SU-DHL-6 (cell line): ENCODE measurements at regions not wholly inside any gene's neighbourhood (a gene's known extent, or its start where the extent isn't known, plus 50 kb on each side); places are given as distances from the start of the nearest gene placed in this dataset.

Source experiments
- H2AFZ ChIP-seq: fragments of 200-600 bp; sonication (generic); 2 replicates; pipeline ENCODE4 v1.6.1; 2014; ENCODE audit warnings: low read depth, mild to moderate bottlenecking, moderate library complexity, mixed read lengths, antibody characterized with exemption, low read length; ENCODE audit not compliant: severe bottlenecking
- H3F3A ChIP-seq: fragments of 200-600 bp; shearing (Covaris generic); 2 replicates; pipeline ENCODE4 v1.6.0; 2016; ENCODE audit warnings: antibody characterized with exemption, mild to moderate bottlenecking; ENCODE audit not compliant: insufficient read depth
- H3K27ac ChIP-seq: fragments of 200-600 bp; sonication (generic); 2 replicates; pipeline ENCODE4 v1.5.1; 2016; ENCODE audit warnings: low read depth, mild to moderate bottlenecking, low read length, moderate library complexity, mixed read lengths
- H3K27me3 ChIP-seq: fragments of 200-600 bp; sonication (generic), shearing (Covaris generic); 2 replicates; pipeline ENCODE4 v1.6.0; 2014; ENCODE audit warnings: mild to moderate bottlenecking, low read length
- H3K36me3 ChIP-seq: fragments of 200-600 bp; sonication (generic); 2 replicates; pipeline ENCODE4 v1.6.1; 2014; ENCODE audit warnings: mild to moderate bottlenecking, low read length, mixed read lengths
- H3K4me2 ChIP-seq: fragments of 300-600, 200-600 bp; shearing (Covaris generic), sonication (generic); 2 replicates; pipeline ENCODE4 v1.6.0; 2014; ENCODE audit warnings: low read length, low read depth, mild to moderate bottlenecking; ENCODE audit not compliant: poor library complexity, severe bottlenecking
- H3K4me3 ChIP-seq: fragments of 200-600 bp; sonication (generic); 2 replicates; pipeline ENCODE4 v1.5.1; 2014; ENCODE audit warnings: antibody characterized with exemption, low read length, mild to moderate bottlenecking, mixed read lengths; ENCODE audit not compliant: insufficient read depth, poor library complexity, severe bottlenecking
- H3K79me2 ChIP-seq: fragments of 200-600 bp; sonication (generic); 2 replicates; pipeline ENCODE4 v1.6.1; 2014; ENCODE audit warnings: mild to moderate bottlenecking, low read length, moderate library complexity; ENCODE audit not compliant: insufficient read depth
- H3K9ac ChIP-seq: fragments of 200-600 bp; sonication (generic); 2 replicates; pipeline ENCODE4 v1.7.0; 2014; ENCODE audit warnings: mild to moderate bottlenecking, low read length
- H3K9me2 ChIP-seq: fragments of 200-600 bp; sonication (generic); replicated peaks from 2 replicates; pipeline ENCODE4 v1.6.1; 2014; ENCODE audit warnings: low read length; ENCODE audit not compliant: insufficient read depth
- H3K9me3 ChIP-seq: fragments of 200-600 bp; sonication (generic); 2 replicates; pipeline ENCODE4 v1.6.1; 2014; ENCODE audit warnings: low read length, mixed read lengths; ENCODE audit not compliant: insufficient read depth
- H4K20me1 ChIP-seq: fragments of 200-600 bp; sonication (generic); 2 replicates; pipeline ENCODE4 v1.6.1; 2014; ENCODE audit warnings: low read depth, mild to moderate bottlenecking, antibody characterized with exemption, low read length, moderate library complexity, mixed read lengths
- CTCF ChIP-seq: fragments of 200-600 bp; sonication (generic); IDR thresholded peaks from one replicate; pipeline ENCODE4 v1.5.1; 2017; ENCODE audit warnings: antibody characterized with exemption, mild to moderate bottlenecking, low read length, moderate library complexity; ENCODE audit not compliant: insufficient read depth, poor library complexity, severe bottlenecking
- EZH2phosphoT487 ChIP-seq: fragments of 200-600 bp; sonication (generic), shearing (Covaris generic); conservative IDR thresholded peaks from 2 replicates; pipeline ENCODE4 v1.6.1; 2018; ENCODE audit warnings: mild to moderate bottlenecking, antibody characterized with exemption, low read length, moderate library complexity, mixed read lengths

DNA sequence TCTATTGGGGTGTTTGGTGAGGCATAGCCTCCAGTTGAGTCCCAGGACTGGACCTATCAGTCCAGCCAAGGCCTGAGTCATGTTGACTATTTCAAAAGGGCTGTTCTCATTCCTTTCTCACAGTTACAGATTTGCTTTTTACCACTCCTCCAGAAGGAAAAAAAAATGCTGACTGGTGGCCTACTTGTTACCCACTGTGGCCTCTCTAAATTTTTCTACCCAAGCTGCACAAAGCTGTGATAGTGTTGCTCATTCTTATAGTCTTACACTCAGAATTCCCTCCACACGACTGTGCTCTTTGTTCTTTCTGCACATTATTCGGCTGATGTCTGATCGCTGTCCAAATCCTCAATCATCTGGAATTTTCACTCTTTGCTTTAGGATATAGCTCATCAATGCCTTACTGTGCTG, 1142.2 kb downstream of the IGSF11 start:
- Histone ChIP-seq H3K27me3 (no peaks in the 10 kb centered on the region), H2AFZ (no peak overlapping the region), H3K9ac (no peak overlapping the region), H3K4me3 (no peak overlapping the region), H3K36me3 (no peaks in the 10 kb centered on the region), H3K9me2 (no peaks in the 10 kb centered on the region), H3K27ac (no peak overlapping the region), H3K9me3 (no peaks in the 10 kb centered on the region), H3K4me2 (no peak overlapping the region), H3K79me2 (no peaks in the 10 kb centered on the region), H3F3A (no peaks in the 10 kb centered on the region), H4K20me1 (no peaks in the 10 kb centered on the region)
- no peak for TF ChIP-seq EZH2phosphoT487
- no peak for TF ChIP-seq CTCF

DNA sequence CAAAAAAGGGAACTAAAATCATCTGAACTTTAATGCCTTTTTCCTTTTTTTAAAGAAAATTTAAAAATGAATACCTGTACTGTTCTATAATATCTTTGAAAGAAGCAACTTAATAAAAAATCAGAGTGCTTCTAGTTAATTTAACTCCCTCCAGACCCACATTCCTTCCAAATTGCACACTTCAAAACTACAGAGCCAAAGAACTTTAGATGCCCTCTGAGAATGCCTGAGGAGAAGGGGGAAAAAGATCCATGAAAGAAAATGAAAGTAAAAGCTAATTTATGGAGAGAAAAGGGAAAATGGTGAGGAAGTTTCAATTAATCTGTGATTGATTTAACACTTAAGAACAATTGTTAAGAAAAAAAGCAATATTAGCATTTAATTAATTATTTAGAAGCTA, 1141.6 kb downstream of the IGSF11 start:
- Histone ChIP-seq H3K79me2 (no peaks in the 10 kb centered on the region), H3F3A (no peaks in the 10 kb centered on the region), H4K20me1 (no peaks in the 10 kb centered on the region), H3K27ac (no peak overlapping the region), H3K27me3 (no peaks in the 10 kb centered on the region), H3K4me3 (no peak overlapping the region), H3K9ac (no peak overlapping the region), H3K9me3 (no peaks in the 10 kb centered on the region), H3K36me3 (no peaks in the 10 kb centered on the region), H2AFZ (no peak overlapping the region), H3K4me2 (no peak overlapping the region), H3K9me2 (no peaks in the 10 kb centered on the region)
- no peak for TF ChIP-seq CTCF

GRCh38 chr3:117893638-117894037, 1141.0 kb downstream of the IGSF11 start:
- Histone ChIP-seq H2AFZ (no peak overlapping the region), H3K79me2 (no peaks in the 10 kb centered on the region), H3K27ac (no peak overlapping the region), H3F3A (no peaks in the 10 kb centered on the region), H3K4me2 (no peak overlapping the region), H3K9ac (no peak overlapping the region), H3K9me2 (no peaks in the 10 kb centered on the region), H4K20me1 (no peaks in the 10 kb centered on the region), H3K9me3 (no peaks in the 10 kb centered on the region), H3K4me3 (no peak overlapping the region), H3K27me3 (no peaks in the 10 kb centered on the region), H3K36me3 (no peaks in the 10 kb centered on the region)
- TF ChIP-seq CTCF = no peak
- no peak for TF ChIP-seq EZH2phosphoT487
